ENCODE measurements at regions not wholly inside any gene's neighbourhood (a gene's known extent, or its start where the extent isn't known, plus 50 kb on each side); places are given as distances from the start of the nearest gene placed in this dataset.
A peak's percentile ranks its signal among the peaks of the same experiment; 100 is the strongest.

DNA sequence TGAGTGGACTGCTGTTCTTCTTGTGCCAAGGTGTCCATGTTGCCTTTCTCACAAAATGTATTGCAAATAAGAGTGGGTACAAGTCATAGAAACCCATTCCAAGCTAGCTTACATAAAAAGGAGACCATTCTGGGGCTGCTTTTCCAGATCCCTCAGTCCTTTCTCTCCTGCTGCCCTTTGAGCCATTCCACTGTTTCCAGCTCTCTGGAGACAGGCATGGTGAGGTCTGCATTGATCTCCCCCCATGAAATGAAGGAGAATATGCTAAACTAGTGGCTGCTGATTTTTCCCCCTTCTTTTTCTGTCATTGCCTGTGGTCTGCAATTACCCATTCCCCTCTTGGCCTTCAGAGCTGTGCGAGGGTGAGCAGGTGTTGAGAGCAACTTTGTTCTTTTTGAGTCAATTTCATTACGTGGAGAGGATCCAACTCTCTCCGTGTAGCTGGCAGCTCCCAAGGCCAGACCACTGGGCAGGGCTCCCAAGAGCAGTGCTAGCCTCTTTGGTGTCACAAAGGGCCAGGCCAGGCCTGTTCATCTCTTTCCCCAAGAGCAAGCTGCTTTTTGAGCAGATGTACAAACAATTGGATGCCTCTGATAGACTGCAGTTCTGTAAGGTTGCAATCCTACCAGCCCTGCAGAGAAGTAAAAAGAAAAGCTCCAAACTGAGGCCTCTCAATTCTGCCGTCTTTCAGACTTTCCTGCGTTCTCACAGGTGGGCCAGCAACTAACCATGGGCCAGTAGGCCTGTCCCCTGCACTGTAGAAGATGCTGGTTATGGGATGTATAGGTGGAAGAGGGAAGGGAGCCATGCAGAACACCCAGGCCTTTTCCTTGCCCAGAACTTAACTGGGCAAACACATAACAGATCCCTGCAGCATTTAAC lies 96.1 kb upstream of the ARMC2 start:
- no peak for DNase-seq

GRCh38 chr6:108752733-108753590 lies 95.3 kb upstream of the ARMC2 start:
- DNase-seq: peak; percentile 27

DNA sequence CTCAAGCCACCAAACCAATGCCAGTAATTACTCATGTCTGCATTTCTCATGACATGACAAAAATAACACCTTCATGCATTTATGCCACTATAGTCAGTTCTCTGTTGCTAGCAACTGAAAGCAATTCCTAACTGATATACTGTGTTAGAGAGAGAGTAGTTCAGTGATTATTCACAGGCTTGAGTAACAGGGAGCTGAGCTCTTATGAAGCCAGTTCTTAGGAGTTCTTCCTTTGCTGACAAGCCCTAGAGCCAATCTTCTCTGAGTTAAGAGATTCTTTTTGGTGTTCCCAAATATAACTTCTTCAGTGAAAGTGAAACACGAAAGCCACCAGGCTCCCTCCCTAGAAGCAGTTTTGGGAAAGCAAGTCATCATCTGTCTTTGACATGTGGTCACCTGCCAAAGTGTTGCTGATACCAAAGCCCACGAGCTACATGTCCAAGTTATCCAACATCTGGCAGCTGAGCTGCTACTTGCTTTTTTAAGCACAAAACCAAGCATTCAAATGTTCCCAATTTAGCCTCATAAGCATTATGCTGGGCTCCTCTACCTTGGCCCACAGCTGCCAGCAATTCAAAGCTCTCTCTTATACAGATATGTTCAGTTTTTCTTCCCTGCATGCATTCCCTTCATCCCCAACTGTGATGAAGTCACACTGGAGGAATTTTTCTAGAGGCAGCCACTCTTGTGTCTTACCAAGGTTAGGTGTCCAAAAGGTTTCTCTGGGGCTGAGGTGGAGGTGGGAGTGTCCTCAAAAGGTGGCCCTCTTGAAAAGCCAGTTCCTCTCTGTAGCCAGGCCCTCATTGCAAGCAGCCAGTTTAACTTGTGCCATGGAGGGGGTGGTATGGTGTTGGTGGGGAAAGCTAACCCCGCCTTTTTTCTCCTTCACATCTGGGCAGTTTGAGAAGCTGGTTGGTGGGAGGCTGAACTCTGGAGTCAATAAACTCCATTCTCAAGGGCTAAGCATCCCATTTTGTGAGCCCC lies 92.7 kb upstream of the ARMC2 start:
- DNase-seq: no peak

- DNase-seq: no peak
Observed at GRCh38 chr6:108757357-108757756, 90.9 kb upstream of the ARMC2 start.

GRCh38 chr6:108758884-108759283 lies 89.3 kb upstream of the ARMC2 start:
- no peak for DNase-seq

- no peak for DNase-seq
Observed at GRCh38 chr6:108760126-108761050, 87.8 kb upstream of the ARMC2 start.

GRCh38 chr6:108762394-108762793 lies 85.8 kb upstream of the ARMC2 start:
- DNase-seq: no peak

- DNase-seq: no peak
Observed at GRCh38 chr6:108763931-108764579, 84.2 kb upstream of the ARMC2 start.

DNA sequence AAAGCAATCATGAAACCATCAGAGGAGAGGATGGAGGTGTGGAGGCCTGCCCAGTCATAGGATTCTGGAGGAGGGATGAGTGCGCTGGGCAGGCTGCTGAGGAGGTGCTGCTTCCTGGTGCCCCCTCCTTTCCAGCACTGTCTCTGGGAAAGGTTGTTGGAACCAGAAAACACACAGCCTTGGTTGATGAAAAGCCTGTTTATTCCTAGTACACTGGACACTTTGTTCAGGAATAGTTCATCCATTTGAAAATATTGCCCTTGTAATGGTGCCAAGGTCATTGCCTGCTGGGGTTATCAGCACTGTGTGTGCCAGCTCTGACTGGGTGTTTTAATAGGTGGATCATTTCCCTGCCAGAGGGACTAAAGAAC lies 83.7 kb upstream of the ARMC2 start:
- DNase-seq: no peak

GRCh38 chr6:108765495-108765894 lies 82.7 kb upstream of the ARMC2 start:
- no peak for DNase-seq

DNA sequence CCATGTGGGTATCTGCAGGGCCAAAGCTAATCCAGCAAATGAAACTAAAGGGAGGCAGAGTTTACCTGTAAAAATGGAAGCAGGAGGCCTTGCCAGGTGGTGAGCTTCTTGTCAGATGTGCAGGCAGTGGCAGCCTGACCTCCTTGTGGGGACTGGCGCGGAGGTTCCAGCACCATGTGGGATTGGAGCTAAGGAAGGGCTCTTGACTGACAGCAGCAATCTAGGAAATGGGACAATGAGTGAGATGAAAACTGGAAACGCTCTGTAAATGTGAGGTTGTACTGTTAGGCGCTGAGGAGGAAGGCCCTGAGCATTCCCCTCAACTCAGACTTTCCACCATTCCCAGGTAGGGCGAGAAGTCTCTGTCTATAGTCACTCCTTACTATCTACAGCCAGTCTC lies 81.8 kb upstream of the ARMC2 start:
- DNase-seq: no peak

DNA sequence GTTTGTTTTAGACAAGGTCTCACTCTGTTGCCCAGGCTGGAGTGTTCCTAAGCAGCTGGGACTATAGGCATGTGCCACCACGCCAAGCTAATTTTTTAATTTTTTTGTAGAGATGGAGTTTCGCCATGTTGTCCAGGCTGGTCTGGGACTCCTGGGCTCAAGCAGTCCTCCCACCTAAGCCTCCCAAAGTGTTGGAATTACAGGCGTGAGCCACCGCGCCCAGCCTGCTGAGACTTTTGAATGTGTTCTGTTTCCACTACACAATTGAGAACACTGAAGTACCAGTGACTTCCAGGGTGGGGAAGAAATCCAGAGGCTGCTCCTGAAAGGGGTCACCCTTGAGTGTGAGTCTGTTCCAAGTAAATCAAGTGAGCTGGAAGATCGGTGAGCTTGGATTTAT lies 81.3 kb upstream of the ARMC2 start:
- DNase-seq: no peak

DNA sequence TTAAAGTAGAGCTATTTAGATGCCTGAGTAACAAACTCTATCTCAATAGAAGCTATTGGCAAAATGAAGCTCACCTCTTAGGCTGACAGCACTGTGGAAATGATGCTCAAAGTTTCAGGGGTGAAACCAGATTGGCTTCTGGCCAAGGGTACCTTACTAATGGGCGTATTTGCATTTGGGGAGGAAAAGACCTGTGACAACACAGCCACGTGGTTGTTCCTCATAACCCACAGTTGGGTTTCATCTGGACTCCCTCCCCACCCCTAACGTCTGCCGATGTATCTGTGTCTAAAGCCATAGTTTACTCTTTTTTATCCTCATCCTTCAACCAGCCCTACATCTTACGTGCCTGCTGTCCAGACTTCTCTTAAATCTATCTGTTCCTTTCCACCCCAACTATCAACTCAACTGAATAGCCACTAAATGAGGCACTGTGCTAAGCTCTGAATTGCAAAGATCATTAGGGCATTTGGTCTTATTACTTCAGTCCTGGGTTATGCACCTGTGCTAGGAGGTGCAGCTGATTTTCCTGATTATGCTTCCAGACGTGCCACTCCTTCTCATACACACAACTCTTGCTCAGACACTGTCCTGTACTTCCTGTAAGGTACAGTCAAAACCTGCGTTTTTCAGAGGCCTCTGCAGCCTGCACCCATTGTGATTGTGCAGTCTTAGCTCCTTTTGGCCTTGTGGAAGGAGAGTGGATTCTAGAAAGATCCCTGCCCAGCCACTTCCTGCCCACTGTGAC lies 80.6 kb upstream of the ARMC2 start:
- DNase-seq: no peak

DNA sequence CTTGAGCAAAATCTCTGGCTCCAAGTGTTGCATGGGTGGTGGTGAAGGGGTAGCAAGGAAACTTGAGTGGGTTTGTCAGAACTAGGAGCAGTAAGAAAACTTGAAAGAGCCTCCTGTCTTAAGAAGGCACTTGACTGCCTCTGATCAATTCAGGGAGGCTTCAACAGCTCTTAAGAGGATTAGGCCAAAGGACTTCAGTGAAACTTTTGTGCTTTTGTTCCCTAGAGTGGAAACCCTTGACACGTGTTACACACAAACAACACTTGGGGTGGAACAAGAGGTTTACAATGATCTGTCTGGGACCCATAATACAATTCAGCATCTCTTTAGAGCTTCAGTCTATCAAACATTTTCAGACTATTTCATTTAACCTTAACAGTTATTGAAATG lies 80.1 kb upstream of the ARMC2 start:
- no peak for DNase-seq

DNA sequence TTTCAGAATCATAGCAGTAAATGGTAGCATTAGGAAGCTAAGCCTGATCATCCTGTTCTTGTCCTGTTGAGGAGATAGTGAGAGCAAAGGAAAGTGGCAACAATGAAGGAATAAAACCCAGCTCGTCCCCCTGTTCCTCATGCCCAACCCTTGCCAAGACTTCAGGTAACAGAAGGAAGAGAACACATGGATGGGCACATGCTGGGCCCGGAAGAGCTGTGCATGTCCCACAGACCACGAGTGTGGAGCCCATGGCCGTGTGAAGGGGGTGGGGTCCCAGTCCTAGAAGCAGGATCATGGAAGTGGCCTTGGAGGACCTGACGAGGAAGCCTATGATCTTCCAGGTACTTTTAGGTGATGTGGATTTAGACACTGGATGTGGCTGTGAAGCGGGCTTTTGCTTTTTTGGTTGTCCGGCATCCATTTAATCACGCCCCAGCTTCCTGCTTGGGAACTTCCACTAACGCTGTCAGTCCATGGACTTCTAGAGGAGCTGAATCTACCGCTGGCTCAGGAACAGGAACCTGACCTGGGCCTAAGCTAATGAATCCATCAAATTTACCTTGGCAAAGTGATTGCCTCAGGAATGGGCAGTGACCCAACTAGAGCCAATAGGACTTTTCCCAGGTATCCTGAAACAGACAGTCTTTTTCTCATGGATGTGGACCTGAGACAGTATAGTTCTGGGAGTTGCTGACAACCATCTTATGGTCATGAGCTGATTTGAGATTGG lies 79.3 kb upstream of the ARMC2 start:
- no peak for DNase-seq

DNA sequence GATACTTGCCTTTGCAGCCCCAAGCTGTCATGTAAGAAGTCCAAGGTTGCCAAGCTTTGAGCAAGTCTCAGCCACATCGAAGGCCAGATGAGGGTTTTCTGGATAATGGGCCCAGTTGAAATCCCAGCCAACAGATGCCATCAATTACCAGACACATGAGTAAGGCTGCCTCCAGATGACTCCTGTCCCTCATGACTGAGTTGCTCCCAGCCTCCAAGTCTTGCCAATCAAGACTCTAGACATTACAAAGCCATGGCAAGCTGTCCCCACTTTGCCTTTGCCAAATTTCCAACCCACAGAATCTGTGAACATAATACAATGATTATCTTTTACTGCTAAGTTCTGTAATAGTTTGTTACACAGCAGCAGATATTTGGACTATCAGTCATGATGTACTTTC lies 76.8 kb upstream of the ARMC2 start:
- DNase-seq: no peak

- no peak for DNase-seq
Observed at GRCh38 chr6:108774555-108774954, 73.7 kb upstream of the ARMC2 start.

GRCh38 chr6:108777536-108777935 lies 70.7 kb upstream of the ARMC2 start:
- no peak for DNase-seq

- no peak for DNase-seq
Observed at GRCh38 chr6:108778421-108779186, 69.6 kb upstream of the ARMC2 start.

Data from NCI-H748 treated with DMSO at 0.1 percent for 48 hours (cell line).